HUES6 (cell line): ENCODE measurements at regions not wholly inside any gene's neighbourhood (a gene's known extent, or its start where the extent isn't known, plus 50 kb on each side); places are given as distances from the start of the nearest gene placed in this dataset.
A peak's percentile ranks its signal among the peaks of the same experiment; 100 is the strongest.
"Not testable (repeated sequence)": the region's sequence is repeated elsewhere in the genome, so short reads cannot be mapped to it uniquely, and the experiment has no call there.

ENCODE experiments used
- H3K27ac ChIP-seq: 2 replicates; pipeline ENCODE4 v1.7.0; 2013; ENCODE audit warnings: low read depth, mild to moderate bottlenecking, low read length, inconsistent platforms
- H3K27me3 ChIP-seq: 2 replicates; pipeline ENCODE4 v1.6.1; 2013; ENCODE audit warnings: low read length; ENCODE audit not compliant: control insufficient read depth, insufficient read depth
- H3K36me3 ChIP-seq: 2 replicates; pipeline ENCODE4 v1.6.1; 2013; ENCODE audit warnings: low read length; ENCODE audit not compliant: control insufficient read depth, insufficient read depth
- H3K4me1 ChIP-seq: 2 replicates; pipeline ENCODE4 v1.6.1; 2013; ENCODE audit warnings: low read length; ENCODE audit not compliant: control insufficient read depth, insufficient read depth
- H3K4me3 ChIP-seq: 2 replicates; pipeline ENCODE4 v1.5.1; 2013; ENCODE audit warnings: low read depth, low read length
- H3K9ac ChIP-seq: one replicate; pipeline ENCODE4 v1.6.1; 2013; ENCODE audit warnings: mild to moderate bottlenecking, low read length
- H3K9me3 ChIP-seq: 2 replicates; pipeline ENCODE4 v1.6.1; 2013; ENCODE audit warnings: low read depth, low read length; ENCODE audit not compliant: control insufficient read depth, insufficient read depth

DNA sequence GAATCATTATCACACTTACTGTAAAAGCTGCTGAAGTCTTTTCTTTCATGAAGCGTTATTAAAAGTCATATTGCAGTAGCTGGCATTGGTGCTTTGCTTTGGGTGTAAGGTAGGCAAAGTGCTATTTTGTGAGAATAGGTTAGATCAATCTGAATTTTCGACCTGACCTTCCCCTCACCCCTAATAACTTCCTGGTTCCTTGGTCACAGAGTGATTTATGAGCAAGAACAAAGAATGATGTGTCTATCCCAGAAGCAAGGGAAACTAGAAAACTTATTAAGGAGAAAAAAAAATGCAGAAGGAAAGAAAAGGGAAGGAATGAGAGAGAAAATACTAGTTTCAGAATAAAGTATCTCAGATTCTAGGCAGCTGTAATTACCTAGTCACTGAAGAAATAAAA is 163.1 kb upstream of the MEIS1 start:
- Histone ChIP-seq H3K4me3 (no peak overlapping the region), H3K27me3 (no peaks in the 10 kb centered on the region), H3K9ac (no peak overlapping the region), H3K4me1 (peaks cover 16% of the 10 kb centered on the region), H3K9me3 (no peaks in the 10 kb centered on the region), H3K27ac (no peak overlapping the region), H3K36me3 (0 out of 2 replicates have a peak, but pooled peaks cover 1% of the 10 kb centered on the region)

- no peak overlapping the region for H3K9ac ChIP-seq
- no peak overlapping the region for H3K4me3 ChIP-seq
- H3K36me3 ChIP-seq = 0 out of 2 replicates have a peak, but pooled peaks cover 2% of the 10 kb centered on the region
- no peak overlapping the region for H3K27ac ChIP-seq
- H3K27me3 ChIP-seq = no peaks in the 10 kb centered on the region
- H3K9me3 ChIP-seq = no peaks in the 10 kb centered on the region
- peaks cover 16% of the 10 kb centered on the region for H3K4me1 ChIP-seq
These were observed 164.7 kb upstream of the MEIS1 start for GRCh38 chr2:66270247-66270646.

GRCh38 chr2:66269166-66269565 is 165.8 kb upstream of the MEIS1 start:
- Histone ChIP-seq H3K27me3 (no peaks in the 10 kb centered on the region), H3K36me3 (0 out of 2 replicates have a peak, but pooled peaks cover 2% of the 10 kb centered on the region), H3K27ac (no peak overlapping the region), H3K4me1 (peaks cover 16% of the 10 kb centered on the region), H3K9me3 (no peaks in the 10 kb centered on the region), H3K9ac (no peak overlapping the region), H3K4me3 (no peak overlapping the region)

DNA sequence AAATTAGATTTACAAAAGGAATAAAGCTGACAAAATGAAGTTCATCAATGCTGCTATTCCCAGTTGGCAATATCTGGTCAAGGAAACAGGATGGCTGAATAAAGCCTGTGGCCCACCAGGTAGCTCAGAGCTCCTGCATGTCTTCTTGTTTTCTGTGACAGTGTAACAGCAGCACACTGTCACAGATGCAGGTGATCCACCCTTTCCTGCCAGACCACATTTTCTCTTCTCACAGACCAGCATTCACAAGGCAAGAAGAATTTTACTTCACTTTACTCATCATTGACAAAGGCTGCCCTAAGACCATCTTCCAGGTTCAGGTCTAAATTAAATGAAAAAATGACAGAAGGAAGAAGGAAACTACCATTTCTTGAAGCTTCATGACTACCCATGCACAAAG is 166.2 kb upstream of the MEIS1 start:
- no peak overlapping the region for H3K27ac ChIP-seq
- no peak overlapping the region for H3K9ac ChIP-seq
- H3K4me3 ChIP-seq = no peak overlapping the region
- no peaks in the 10 kb centered on the region for H3K9me3 ChIP-seq
- no peaks in the 10 kb centered on the region for H3K27me3 ChIP-seq
- 0 out of 2 replicates have a peak, but pooled peaks cover 2% of the 10 kb centered on the region for H3K36me3 ChIP-seq
- peaks cover 14% of the 10 kb centered on the region for H3K4me1 ChIP-seq

DNA sequence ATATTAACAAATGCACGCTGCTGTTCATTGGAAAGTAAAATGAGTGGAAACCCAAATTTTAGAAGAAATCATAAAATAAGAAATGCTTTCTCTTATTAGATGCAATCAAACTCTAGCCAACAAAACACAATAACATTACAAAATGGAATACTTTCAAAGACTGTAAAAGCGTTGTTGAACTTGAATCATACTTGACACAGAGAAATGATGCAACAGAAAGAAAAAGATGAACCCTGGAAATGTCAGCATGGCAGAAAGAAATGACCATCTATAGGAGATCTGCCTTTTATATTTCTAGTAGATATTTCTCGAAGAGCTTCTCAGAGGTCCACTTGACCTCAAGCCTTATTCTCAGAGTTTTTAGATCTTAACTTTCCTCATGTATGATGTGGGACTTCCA is 170.6 kb upstream of the MEIS1 start:
- Histone ChIP-seq H3K9ac (no peak overlapping the region), H3K27ac (no peak overlapping the region), H3K27me3 (no peaks in the 10 kb centered on the region), H3K4me1 (no peaks in the 10 kb centered on the region), H3K9me3 (no peaks in the 10 kb centered on the region), H3K4me3 (no peak overlapping the region), H3K36me3 (peaks cover 6% of the 10 kb centered on the region; the same call in 1 of the 2 replicates)

- H3K36me3 ChIP-seq = peaks cover 13% of the 10 kb centered on the region
- no peak overlapping the region for H3K4me3 ChIP-seq
- no peak overlapping the region for H3K27ac ChIP-seq
- H3K4me1 ChIP-seq = peaks cover 17% of the 10 kb centered on the region; the same call in 1 of the 2 replicates
- no peak overlapping the region for H3K9ac ChIP-seq
- H3K9me3 ChIP-seq = no peaks in the 10 kb centered on the region
- no peaks in the 10 kb centered on the region for H3K27me3 ChIP-seq
These were observed 179.1 kb upstream of the MEIS1 start for GRCh38 chr2:66255867-66256266.

- peaks cover 20% of the 10 kb centered on the region for H3K36me3 ChIP-seq
- no peaks in the 10 kb centered on the region for H3K27me3 ChIP-seq
- no peak overlapping the region for H3K9ac ChIP-seq
- H3K4me3 ChIP-seq = no peak overlapping the region
- peaks cover 17% of the 10 kb centered on the region; the same call in 1 of the 2 replicates for H3K4me1 ChIP-seq
- H3K9me3 ChIP-seq = no peaks in the 10 kb centered on the region
- H3K27ac ChIP-seq = no peak overlapping the region
These were observed 179.8 kb upstream of the MEIS1 start for GRCh38 chr2:66255136-66255535.

DNA sequence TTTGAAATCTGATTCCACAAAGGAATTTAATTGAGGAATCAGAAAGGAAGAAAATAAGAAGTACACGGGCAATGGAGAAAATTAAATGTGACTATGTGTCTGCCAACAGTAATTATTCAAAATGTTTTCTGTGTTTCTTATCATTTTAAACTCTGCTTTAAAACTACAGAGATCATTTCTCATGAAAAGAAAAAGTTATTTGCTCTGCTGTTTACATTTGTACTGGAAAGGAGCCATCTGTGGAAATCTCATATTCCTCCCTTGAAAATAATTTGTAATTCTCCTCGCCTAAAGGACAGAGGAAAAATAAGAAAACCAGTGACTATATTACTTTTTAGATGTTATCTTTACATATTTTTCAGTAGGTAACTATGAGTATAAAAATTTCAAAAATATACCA is 181.9 kb upstream of the MEIS1 start:
- Histone ChIP-seq H3K27ac (no peak overlapping the region), H3K36me3 (peaks cover 22% of the 10 kb centered on the region), H3K27me3 (no peaks in the 10 kb centered on the region), H3K9ac (no peak overlapping the region), H3K9me3 (no peaks in the 10 kb centered on the region), H3K4me3 (no peak overlapping the region), H3K4me1 (peaks cover 17% of the 10 kb centered on the region; the same call in 1 of the 2 replicates)

- Histone ChIP-seq H3K36me3 (peaks cover 22% of the 10 kb centered on the region), H3K27ac (no peak overlapping the region), H3K27me3 (no peaks in the 10 kb centered on the region), H3K9ac (no peak overlapping the region), H3K4me3 (no peak overlapping the region), H3K9me3 (no peaks in the 10 kb centered on the region), H3K4me1 (peaks cover 17% of the 10 kb centered on the region; the same call in 1 of the 2 replicates)
These were observed 182.8 kb upstream of the MEIS1 start for GRCh38 chr2:66252109-66252508.

GRCh38 chr2:66251573-66251972 is 183.4 kb upstream of the MEIS1 start:
- H3K27ac ChIP-seq = no peak overlapping the region
- no peak overlapping the region for H3K4me3 ChIP-seq
- peaks cover 17% of the 10 kb centered on the region; the same call in 1 of the 2 replicates for H3K4me1 ChIP-seq
- no peaks in the 10 kb centered on the region for H3K9me3 ChIP-seq
- H3K36me3 ChIP-seq = peaks cover 25% of the 10 kb centered on the region
- H3K27me3 ChIP-seq = no peaks in the 10 kb centered on the region
- H3K9ac ChIP-seq = no peak overlapping the region

GRCh38 chr2:66249089-66249488 is 185.8 kb upstream of the MEIS1 start:
- H3K4me3 ChIP-seq = not testable (repeated sequence)

DNA sequence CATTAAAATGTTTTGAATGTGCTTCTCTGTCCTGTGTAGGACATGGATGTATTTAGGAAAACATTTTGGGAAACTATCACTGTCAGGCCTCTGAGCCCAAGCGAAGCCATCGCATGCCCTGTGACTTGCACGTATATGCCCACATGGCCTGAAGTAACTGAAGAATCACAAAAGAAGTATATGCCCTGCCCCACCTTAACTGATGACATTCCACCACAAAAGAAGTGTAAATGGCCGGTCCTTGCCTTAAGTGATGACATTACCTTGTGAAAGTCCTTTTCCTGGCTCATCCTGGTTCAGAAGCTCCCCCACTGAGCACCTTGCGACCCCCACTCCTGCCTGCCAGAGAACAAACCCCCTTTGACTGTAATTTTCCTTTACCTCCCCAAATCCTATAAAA is 191.1 kb upstream of the MEIS1 start:
- H3K9ac ChIP-seq = peak overlapping the region; percentile 90
- H3K4me1 ChIP-seq = peaks cover 23% of the 10 kb centered on the region
- not testable (repeated sequence) for H3K36me3 ChIP-seq, H3K27ac ChIP-seq, H3K27me3 ChIP-seq, H3K9me3 ChIP-seq
- peak overlapping the region; percentile 64 for H3K4me3 ChIP-seq

More at GRCh38 chr2:66249089-66249488, 185.8 kb upstream of the MEIS1 start:
- H3K4me1 ChIP-seq, H3K9ac ChIP-seq, H3K27ac ChIP-seq, H3K27me3 ChIP-seq, H3K9me3 ChIP-seq: not testable (repeated sequence)
- H3K36me3 ChIP-seq = peaks cover 25% of the 10 kb centered on the region
